GM21717 (cell line): ENCODE measurements at regions not wholly inside any gene's neighbourhood (a gene's known extent, or its start where the extent isn't known, plus 50 kb on each side); places are given as distances from the start of the nearest gene placed in this dataset.
A peak's percentile ranks its signal among the peaks of the same experiment; 100 is the strongest.
"Not testable (repeated sequence)": the region's sequence is repeated elsewhere in the genome, so short reads cannot be mapped to it uniquely, and the experiment has no call there.

Source experiments
- ATAC-seq: cut with Tn5 transposase; IDR thresholded peaks from one replicate; pipeline ENCODE4 v1.9.1; 2021; ENCODE audit warnings: mild to moderate bottlenecking, moderate library complexity; ENCODE audit not compliant: unreplicated experiment

GRCh38 chr5:21071986-21072385, 1084.0 kb upstream of the CDH18 start:
- ATAC-seq, result no peak

GRCh38 chr5:21071421-21071820, 1083.4 kb upstream of the CDH18 start:
- ATAC-seq, result no peak

- no peak for ATAC-seq
Measured at GRCh38 chr5:21070858-21071257, 1082.9 kb upstream of the CDH18 start.

- ATAC-seq, result no peak
Measured at GRCh38 chr5:21067724-21068123, 1079.7 kb upstream of the CDH18 start.

GRCh38 chr5:21063146-21063545, 1075.1 kb upstream of the CDH18 start:
- ATAC-seq, result no peak

GRCh38 chr5:21058289-21058688, 1070.3 kb upstream of the CDH18 start:
- ATAC-seq, result peak; percentile 94

- ATAC-seq, result no peak
Measured at GRCh38 chr5:21051945-21052344, 1063.9 kb upstream of the CDH18 start.

- ATAC-seq, result no peak
Measured at GRCh38 chr5:21049901-21050300, 1061.9 kb upstream of the CDH18 start.

- no peak for ATAC-seq
Measured at GRCh38 chr5:21030981-21031380, 1043.0 kb upstream of the CDH18 start.

GRCh38 chr5:21024966-21025365, 1037.0 kb upstream of the CDH18 start:
- no peak for ATAC-seq

GRCh38 chr5:21013237-21013636, 1025.2 kb upstream of the CDH18 start:
- ATAC-seq, result no peak

GRCh38 chr5:21007781-21008180, 1019.8 kb upstream of the CDH18 start:
- ATAC-seq, result no peak

GRCh38 chr5:20988933-20989332, 1000.9 kb upstream of the CDH18 start:
- ATAC-seq, result not testable (repeated sequence)

- no peak for ATAC-seq
Measured at GRCh38 chr5:20985754-20986153, 997.8 kb upstream of the CDH18 start.

- ATAC-seq, result no peak
Measured at GRCh38 chr5:20974426-20974825, 986.4 kb upstream of the CDH18 start.

- ATAC-seq, result peak; percentile 75
Measured at GRCh38 chr5:20972419-20972925, 984.5 kb upstream of the CDH18 start.

GRCh38 chr5:20959347-20959746, 971.3 kb upstream of the CDH18 start:
- no peak for ATAC-seq

GRCh38 chr5:20958641-20959040, 970.6 kb upstream of the CDH18 start:
- no peak for ATAC-seq

- ATAC-seq, result no peak
Measured at GRCh38 chr5:20956134-20956533, 968.1 kb upstream of the CDH18 start.

GRCh38 chr5:20949636-20950035, 961.6 kb upstream of the CDH18 start:
- ATAC-seq, result no peak

GRCh38 chr5:20943183-20943971, 955.4 kb upstream of the CDH18 start:
- not testable (repeated sequence) for ATAC-seq

- ATAC-seq, result not testable (repeated sequence)
Measured at GRCh38 chr5:20942603-20943002, 954.6 kb upstream of the CDH18 start.

GRCh38 chr5:20940786-20941185, 952.8 kb upstream of the CDH18 start:
- not testable (repeated sequence) for ATAC-seq
